ENCODE measurements at regions not wholly inside any gene's neighbourhood (a gene's known extent, or its start where the extent isn't known, plus 50 kb on each side); places are given as distances from the start of the nearest gene placed in this dataset.

GRCh38 chr18:78678318-78678695 is 301.3 kb upstream of the SALL3 start:
- no peak for DNase-seq
- no peak overlapping the region for H3K27ac Mint-ChIP-seq
- Histone ChIP-seq H3K27ac (ENCODE audit: low read length) (no peak overlapping the region), H3K9me3 (no peaks in the 10 kb centered on the region), H3K36me3 (ENCODE audit: control insufficient read depth in 2 of 2, extremely low read depth in 1 of 2, insufficient read depth in 1 of 2, low read length in 1 of 2) (no peaks in the 10 kb centered on the region), H3K4me1 (ENCODE audit: control insufficient read depth in 1 of 2, extremely low read depth in 1 of 2, insufficient read depth in 2 of 2, low read length in 2 of 2) (peaks cover 0 to 4% of the 10 kb centered on the region in 2 experiments), H3K4me3 (ENCODE audit: control insufficient read depth in 1 of 2, extremely low read depth in 1 of 2, low read length in 1 of 2) (no peak overlapping the region), H3K27me3 (replicated peaks in 1 of 2; ENCODE audit: control insufficient read depth in 2 of 2, extremely low read depth in 1 of 2, insufficient read depth in 2 of 2, low read length in 1 of 2) (peaks cover 0 to 6% of the 10 kb centered on the region in 2 experiments)
- ATAC-seq (replicated peaks in 1 of 4), result no peak
- 26% methylated on average over 5 of the region's 8 CpGs for WGBS (ENCODE audit: insufficient coverage)
- POLR2A ChIA-PET, result no interaction called here
- peaks cover 0 to 7% of the 10 kb centered on the region in 2 donors for H3K27me3 Mint-ChIP-seq
- no peaks in the 10 kb centered on the region for H3K9me3 Mint-ChIP-seq
- no peaks in the 10 kb centered on the region for H3K36me3 Mint-ChIP-seq
- H3K4me3 Mint-ChIP-seq, result no peak overlapping the region
- peaks cover 0 to 8% (median 2%) of the 10 kb centered on the region in 3 donors for H3K4me1 Mint-ChIP-seq
- CTCF ChIA-PET, result no interaction called here

DNA sequence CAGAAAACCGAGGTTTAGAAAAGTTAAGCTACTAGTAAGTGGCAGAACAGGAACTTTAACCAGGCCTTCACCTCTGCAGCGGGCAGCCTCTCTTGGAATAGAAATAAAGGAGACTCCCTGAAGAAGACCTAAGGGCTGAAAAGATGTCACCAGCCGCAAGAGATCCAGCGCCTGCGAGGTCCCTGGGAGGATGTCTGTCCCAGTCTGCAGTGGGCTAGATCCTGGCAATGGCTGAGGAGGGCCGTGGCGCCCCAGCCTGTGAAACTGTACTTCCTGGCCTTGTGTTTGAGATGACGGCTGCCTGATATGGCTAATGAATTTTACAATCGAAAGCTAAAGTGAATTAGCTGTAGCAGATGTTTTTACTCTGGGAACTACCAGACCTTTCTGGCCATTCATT is 300.6 kb upstream of the SALL3 start:
- no peaks in the 10 kb centered on the region for H3K9me3 ChIP-seq
- Mint-ChIP-seq H3K4me1 (peaks cover 0 to 8% (median 2%) of the 10 kb centered on the region in 3 donors), H3K27ac (no peak overlapping the region), H3K4me3 (no peak overlapping the region), H3K36me3 (no peaks in the 10 kb centered on the region), H3K9me3 (no peaks in the 10 kb centered on the region), H3K27me3 (peaks cover 0 to 7% of the 10 kb centered on the region in 2 donors)
- no peak overlapping the region for H3K27ac ChIP-seq (ENCODE audit: low read length)
- H3K4me3 ChIP-seq (ENCODE audit: control insufficient read depth in 1 of 2, extremely low read depth in 1 of 2, low read length in 1 of 2), result no peak overlapping the region
- peaks cover 0 to 4% of the 10 kb centered on the region in 2 experiments for H3K4me1 ChIP-seq (ENCODE audit: control insufficient read depth in 1 of 2, extremely low read depth in 1 of 2, insufficient read depth in 2 of 2, low read length in 2 of 2)
- ATAC-seq (replicated peaks in 1 of 4) (no peak), DNase-seq (no peak)
- no peaks in the 10 kb centered on the region for H3K36me3 ChIP-seq (ENCODE audit: control insufficient read depth in 2 of 2, extremely low read depth in 1 of 2, insufficient read depth in 1 of 2, low read length in 1 of 2)
- WGBS (ENCODE audit: insufficient coverage), result 74% methylated on average over 6 of the region's 9 CpGs
- ChIA-PET POLR2A (no interaction called here), CTCF (no interaction called here)
- H3K27me3 ChIP-seq (replicated peaks in 1 of 2; ENCODE audit: control insufficient read depth in 2 of 2, extremely low read depth in 1 of 2, insufficient read depth in 2 of 2, low read length in 1 of 2), result peaks cover 0 to 10% of the 10 kb centered on the region in 2 experiments

DNA sequence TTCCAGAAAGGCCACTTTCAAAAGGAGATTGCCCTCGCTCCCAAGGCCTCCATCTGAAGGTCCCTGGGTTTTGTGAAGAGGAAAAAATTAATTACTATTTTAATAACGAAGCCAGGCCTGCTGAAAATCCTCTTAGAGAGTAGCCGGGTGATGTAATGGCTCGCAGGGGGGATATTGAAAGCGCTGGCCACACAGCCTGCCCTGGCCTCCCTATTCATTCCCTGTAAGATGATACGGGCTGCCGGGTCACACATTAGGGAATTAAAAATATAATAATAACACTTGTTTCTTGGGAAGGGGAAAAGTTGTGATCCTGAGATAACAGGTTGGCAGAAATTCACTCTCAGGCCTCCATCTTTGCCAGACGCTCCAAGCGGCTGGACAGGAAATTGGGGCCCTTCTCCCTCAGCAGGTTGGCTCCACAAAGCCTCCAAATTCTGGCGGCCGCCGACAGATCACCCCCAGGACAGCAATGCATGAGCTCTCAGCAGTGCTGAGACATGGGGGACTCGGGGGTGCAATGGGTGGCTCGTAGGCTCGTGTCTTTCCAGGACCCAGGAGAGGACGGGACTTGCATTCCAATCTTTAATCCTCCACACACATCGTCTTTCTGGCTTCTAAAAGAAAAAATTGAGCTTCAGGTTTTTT is 299.9 kb upstream of the SALL3 start:
- Histone ChIP-seq H3K36me3 (ENCODE audit: control insufficient read depth in 2 of 2, extremely low read depth in 1 of 2, insufficient read depth in 1 of 2, low read length in 1 of 2) (no peaks in the 10 kb centered on the region), H3K27me3 (replicated peaks in 1 of 2; ENCODE audit: control insufficient read depth in 2 of 2, extremely low read depth in 1 of 2, insufficient read depth in 2 of 2, low read length in 1 of 2) (peaks cover 0 to 10% of the 10 kb centered on the region in 2 experiments), H3K9me3 (no peaks in the 10 kb centered on the region), H3K4me3 (ENCODE audit: control insufficient read depth in 1 of 2, extremely low read depth in 1 of 2, low read length in 1 of 2) (no peak overlapping the region), H3K27ac (ENCODE audit: low read length) (no peak overlapping the region), H3K4me1 (ENCODE audit: control insufficient read depth in 1 of 2, extremely low read depth in 1 of 2, insufficient read depth in 2 of 2, low read length in 2 of 2) (peaks cover 0 to 4% of the 10 kb centered on the region in 2 experiments)
- DNase-seq, result no peak
- H3K27me3 Mint-ChIP-seq, result peaks cover 0 to 7% of the 10 kb centered on the region in 2 donors
- H3K36me3 Mint-ChIP-seq, result no peaks in the 10 kb centered on the region
- H3K27ac Mint-ChIP-seq, result no peak overlapping the region
- H3K4me1 Mint-ChIP-seq, result peaks cover 0 to 8% (median 2%) of the 10 kb centered on the region in 3 donors
- ATAC-seq (replicated peaks in 1 of 4), result no peak
- no peak overlapping the region for H3K4me3 Mint-ChIP-seq
- whole genome bisulfite sequencing (ENCODE audit: insufficient coverage), result 87% methylated on average over 8 of the region's 17 CpGs
- POLR2A ChIA-PET, result no interaction called here
- CTCF ChIA-PET, result no interaction called here
- no peaks in the 10 kb centered on the region for H3K9me3 Mint-ChIP-seq

- Histone ChIP-seq H3K4me1 (ENCODE audit: control insufficient read depth in 1 of 2, extremely low read depth in 1 of 2, insufficient read depth in 2 of 2, low read length in 2 of 2) (peaks cover 0 to 4% of the 10 kb centered on the region in 2 experiments), H3K36me3 (ENCODE audit: control insufficient read depth in 2 of 2, extremely low read depth in 1 of 2, insufficient read depth in 1 of 2, low read length in 1 of 2) (no peaks in the 10 kb centered on the region), H3K4me3 (ENCODE audit: control insufficient read depth in 1 of 2, extremely low read depth in 1 of 2, low read length in 1 of 2) (no peak overlapping the region), H3K27me3 (replicated peaks in 1 of 2; ENCODE audit: control insufficient read depth in 2 of 2, extremely low read depth in 1 of 2, insufficient read depth in 2 of 2, low read length in 1 of 2) (peaks cover 0 to 10% of the 10 kb centered on the region in 2 experiments), H3K27ac (ENCODE audit: low read length) (no peak overlapping the region), H3K9me3 (no peaks in the 10 kb centered on the region)
- peaks cover 0 to 8% (median 2%) of the 10 kb centered on the region in 3 donors for H3K4me1 Mint-ChIP-seq
- CTCF ChIA-PET, result no interaction called here
- DNase-seq (no peak), ATAC-seq (replicated peaks in 1 of 4) (no peak)
- WGBS (ENCODE audit: insufficient coverage), result 76% methylated on average over 11 of the region's 12 CpGs
- no peak overlapping the region for H3K4me3 Mint-ChIP-seq
- POLR2A ChIA-PET, result no interaction called here
- no peaks in the 10 kb centered on the region for H3K36me3 Mint-ChIP-seq
- no peak overlapping the region for H3K27ac Mint-ChIP-seq
- H3K9me3 Mint-ChIP-seq, result no peaks in the 10 kb centered on the region
- H3K27me3 Mint-ChIP-seq, result peaks cover 0 to 8% of the 10 kb centered on the region in 2 donors
Measured at GRCh38 chr18:78681396-78681795, 298.2 kb upstream of the SALL3 start.

DNA sequence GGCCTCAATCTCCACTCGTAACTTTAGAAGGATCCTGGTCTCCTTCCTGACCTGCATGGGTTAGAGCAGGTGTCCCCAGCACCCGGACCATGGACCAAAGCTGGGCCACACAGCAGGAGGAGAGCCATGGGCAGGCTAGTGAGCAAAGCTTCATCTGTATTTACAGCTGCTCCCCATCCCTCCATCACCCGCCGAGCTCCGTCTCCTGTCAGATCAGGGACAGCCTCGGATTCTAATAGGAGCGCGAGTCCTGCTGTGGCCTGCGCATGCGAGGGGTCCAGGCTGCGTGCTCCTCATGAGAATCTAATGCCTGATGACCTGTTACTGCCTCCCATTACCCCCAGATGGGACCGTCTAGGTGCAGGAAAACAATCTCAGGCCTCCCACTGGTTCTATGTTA is 297.7 kb upstream of the SALL3 start:
- CTCF ChIA-PET, result no interaction called here
- peaks cover 0 to 8% (median 2%) of the 10 kb centered on the region in 3 donors for H3K4me1 Mint-ChIP-seq

GRCh38 chr18:78682716-78683115 is 296.9 kb upstream of the SALL3 start:
- Mint-ChIP-seq H3K27ac (no peak overlapping the region), H3K36me3 (no peaks in the 10 kb centered on the region), H3K4me1 (peaks cover 0 to 8% (median 2%) of the 10 kb centered on the region in 3 donors), H3K9me3 (no peaks in the 10 kb centered on the region), H3K27me3 (peaks cover 0 to 8% of the 10 kb centered on the region in 2 donors), H3K4me3 (no peak overlapping the region)
- Histone ChIP-seq H3K4me1 (ENCODE audit: control insufficient read depth in 1 of 2, extremely low read depth in 1 of 2, insufficient read depth in 2 of 2, low read length in 2 of 2) (peaks cover 0 to 4% of the 10 kb centered on the region in 2 experiments), H3K27me3 (replicated peaks in 1 of 2; ENCODE audit: control insufficient read depth in 2 of 2, extremely low read depth in 1 of 2, insufficient read depth in 2 of 2, low read length in 1 of 2) (peaks cover 0 to 5% of the 10 kb centered on the region in 2 experiments), H3K36me3 (ENCODE audit: control insufficient read depth in 2 of 2, extremely low read depth in 1 of 2, insufficient read depth in 1 of 2, low read length in 1 of 2) (no peaks in the 10 kb centered on the region), H3K4me3 (ENCODE audit: control insufficient read depth in 1 of 2, extremely low read depth in 1 of 2, low read length in 1 of 2) (no peak overlapping the region), H3K27ac (ENCODE audit: low read length) (no peak overlapping the region), H3K9me3 (no peaks in the 10 kb centered on the region)
- WGBS (ENCODE audit: insufficient coverage), result 67% methylated on average over 9 of the region's 13 CpGs
- ChIA-PET CTCF (interaction anchor here in 1 of 2 donors (0.6 kb wide), 2 partner anchors 79 to 227 kb away, joined by 3 read pairs; no protein-coding TSS in a partner anchor), POLR2A (no interaction called here)
- ATAC-seq (replicated peaks in 1 of 4) (no peak), DNase-seq (no peak)

More for the DNA sequence above, 297.7 kb upstream of the SALL3 start:
- Mint-ChIP-seq H3K36me3 (no peaks in the 10 kb centered on the region), H3K27me3 (peaks cover 0 to 8% of the 10 kb centered on the region in 2 donors), H3K4me3 (no peak overlapping the region), H3K9me3 (no peaks in the 10 kb centered on the region), H3K27ac (no peak overlapping the region)
- ATAC-seq (replicated peaks in 1 of 4), result no peak
- peaks cover 0 to 10% of the 10 kb centered on the region in 2 experiments for H3K27me3 ChIP-seq (replicated peaks in 1 of 2; ENCODE audit: control insufficient read depth in 2 of 2, extremely low read depth in 1 of 2, insufficient read depth in 2 of 2, low read length in 1 of 2)
- POLR2A ChIA-PET, result no interaction called here
- H3K36me3 ChIP-seq (ENCODE audit: control insufficient read depth in 2 of 2, extremely low read depth in 1 of 2, insufficient read depth in 1 of 2, low read length in 1 of 2), result no peaks in the 10 kb centered on the region
- H3K9me3 ChIP-seq, result no peaks in the 10 kb centered on the region
- no peak for DNase-seq
- peaks cover 0 to 4% of the 10 kb centered on the region in 2 experiments for H3K4me1 ChIP-seq (ENCODE audit: control insufficient read depth in 1 of 2, extremely low read depth in 1 of 2, insufficient read depth in 2 of 2, low read length in 2 of 2)
- 93% methylated on average over 6 of the region's 12 CpGs for WGBS (ENCODE audit: insufficient coverage)
- H3K27ac ChIP-seq (ENCODE audit: low read length), result no peak overlapping the region
- no peak overlapping the region for H3K4me3 ChIP-seq (ENCODE audit: control insufficient read depth in 1 of 2, extremely low read depth in 1 of 2, low read length in 1 of 2)
